HL-60 (cell line): ENCODE measurements at regions not wholly inside any gene's neighbourhood (a gene's known extent, or its start where the extent isn't known, plus 50 kb on each side); places are given as distances from the start of the nearest gene placed in this dataset.

Source experiments
- CTCF ChIP-seq: IDR thresholded peaks from one replicate; pipeline ENCODE4 v1.5.1; 2011; ENCODE audit warnings: low read length, control low read depth, inconsistent platforms; ENCODE audit not compliant: insufficient read depth
- REST ChIP-seq: IDR thresholded peaks from 2 replicates; pipeline ENCODE4 v1.6.1; 2012; ENCODE audit warnings: low read depth; ENCODE audit not compliant: insufficient replicate concordance

GRCh38 chr3:174408310-174408709, 450.8 kb upstream of the NAALADL2 start:
- no peak for TF ChIP-seq CTCF
- no peak for TF ChIP-seq REST
